ENCODE measurements at regions not wholly inside any gene's neighbourhood (a gene's known extent, or its start where the extent isn't known, plus 50 kb on each side); places are given as distances from the start of the nearest gene placed in this dataset.

DNA sequence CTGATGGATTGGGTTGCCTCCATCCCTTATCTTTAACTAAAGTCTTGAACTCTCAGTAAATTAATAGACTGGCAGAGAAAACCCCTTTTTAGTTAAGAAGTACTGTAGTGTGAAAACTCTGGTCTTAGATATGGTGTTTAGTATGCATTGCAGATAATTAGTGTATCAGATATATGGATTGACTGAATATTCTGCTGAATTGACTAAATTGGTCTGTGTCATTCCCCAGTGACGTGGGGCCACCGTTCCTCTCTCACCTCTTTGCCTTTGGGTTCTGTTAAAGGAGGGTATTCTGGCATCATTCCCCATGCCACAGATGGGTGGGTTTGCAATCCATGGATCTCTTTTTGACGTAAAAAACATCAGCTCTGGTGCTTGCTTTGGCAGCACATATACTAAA, 67.1 kb upstream of the XPO1 start:
- Histone ChIP-seq H3K79me1 (ENCODE audit: low read depth, low read length) (no peaks in the 10 kb centered on the region), H3K9ac (replicated peaks in 1 of 4; ENCODE audit: extremely low read depth in 1 of 4, low read depth in 3 of 4, low read length in 3 of 4) (no peak overlapping the region), H3K23me2 (ENCODE audit: low read depth, low read length) (no peaks in the 10 kb centered on the region), H3K9me3 (ENCODE audit: insufficient read depth in 2 of 2, low read depth in 1 of 2, low read length in 1 of 2) (no peaks in the 10 kb centered on the region), H4K20me1 (replicated peaks in 1 of 2; ENCODE audit: control insufficient read depth in 1 of 2, insufficient read depth in 2 of 2, low read length in 2 of 2) (no peaks in the 10 kb centered on the region), H3K4me2 (ENCODE audit: insufficient read depth in 1 of 2, low read depth in 2 of 2, low read length in 2 of 2) (no peak overlapping the region), H3K18ac (ENCODE audit: extremely low read depth, low read length) (no peak overlapping the region), H2AFZ (ENCODE audit: low read length) (no peak overlapping the region), H4K5ac (ENCODE audit: insufficient read length, low read depth, low read length) (no peak overlapping the region), H3K4me1 (replicated peaks in 1 of 4; ENCODE audit: control insufficient read depth in 3 of 4, insufficient read depth in 4 of 4, low read length in 3 of 4) (no peaks in the 10 kb centered on the region), H2AK5ac (ENCODE audit: low read depth, low read length) (no peak overlapping the region), H2BK120ac (replicated peaks; ENCODE audit: low read depth, low read length) (no peak overlapping the region), H3K56ac (replicated peaks; ENCODE audit: insufficient read length, low read depth, low read length) (no peak overlapping the region), H3K4me3 (ENCODE audit: extremely low read depth in 1 of 4, insufficient read depth in 2 of 4, low read depth in 3 of 4, low read length in 4 of 4) (no peak overlapping the region), H3K4ac (replicated peaks; ENCODE audit: insufficient read length, low read depth, low read length) (no peak overlapping the region), H3K27me3 (replicated peaks in 1 of 4; ENCODE audit: control insufficient read depth in 3 of 4, extremely low read depth in 1 of 4, insufficient read depth in 3 of 4, low read length in 3 of 4) (no peaks in the 10 kb centered on the region), H3K36me3 (ENCODE audit: control insufficient read depth in 2 of 4, insufficient read depth in 4 of 4, low read length in 3 of 4) (no peaks in the 10 kb centered on the region), H2BK5ac (ENCODE audit: low read depth, low read length) (no peak overlapping the region), H3K14ac (ENCODE audit: insufficient read length) (no peak overlapping the region), H4K8ac (ENCODE audit: extremely low read depth, insufficient read depth, low read length) (no peak overlapping the region), H4K91ac (replicated peaks; ENCODE audit: insufficient read length, low read length) (no peak overlapping the region), H3K23ac (ENCODE audit: insufficient read length) (no peak overlapping the region), H2BK15ac (ENCODE audit: low read length) (no peak overlapping the region), H3K79me2 (ENCODE audit: control insufficient read depth in 1 of 2, insufficient read depth in 2 of 2, low read length in 2 of 2) (no peaks in the 10 kb centered on the region), H3K27ac (ENCODE audit: low read depth, low read length) (no peak overlapping the region), H2BK12ac (ENCODE audit: low read depth, low read length) (no peak overlapping the region), H2BK20ac (ENCODE audit: low read length) (no peak overlapping the region)
- FAIRE-seq, result no peak
- no peak for TF ChIP-seq EP300 (IDR thresholded peaks at IDR 0.05; ENCODE audit: borderline replicate concordance in 1 of 2, low read depth in 2 of 2, low read length in 2 of 2)
- TF ChIP-seq KDM5A (IDR thresholded peaks at IDR 0.05; ENCODE audit: low read length), result no peak
- no peak for TF ChIP-seq POU5F1 (IDR thresholded peaks at IDR 0.05; ENCODE audit: low read depth, low read length)
- no peak for TF ChIP-seq HDAC2 (IDR thresholded peaks at IDR 0.05; ENCODE audit: borderline replicate concordance in 1 of 2, low read depth in 2 of 2, low read length in 2 of 2)
- TF ChIP-seq JUN (IDR thresholded peaks at IDR 0.05; ENCODE audit: low read depth, low read length), result no peak
- no peak for TF ChIP-seq TBP (IDR thresholded peaks at IDR 0.05; ENCODE audit: low read depth, low read length)
- TF ChIP-seq CHD2 (IDR thresholded peaks at IDR 0.05; ENCODE audit: low read length), result no peak
- no peak for TF ChIP-seq BRCA1 (IDR thresholded peaks at IDR 0.05; ENCODE audit: low read depth, low read length)
- ChIA-PET CTCF (ENCODE audit: partially characterized antibody) (no interaction called here), POLR2A (ENCODE audit: partially characterized antibody) (no interaction called here)
- no peak for DNase-seq (ENCODE audit: low read depth in 1 of 2, low spot score in 2 of 2)
- 92% methylated on average over 3 of the region's 3 CpGs; no CpG with 5 or more reads in 1 of the 2 experiments for WGBS, 2 experiments (ENCODE audit: extremely low coverage in 1 of 2, insufficient coverage in 1 of 2, insufficient read length in 1 of 2, insufficient replicate concordance in 2 of 2, low coverage in 1 of 2, low lambda C conversion rate in 2 of 2, missing lambda C conversion rate in 1 of 2)

All from H1 (cell line).